HG02759 (cell line): ENCODE measurements at regions not wholly inside any gene's neighbourhood (a gene's known extent, or its start where the extent isn't known, plus 50 kb on each side); places are given as distances from the start of the nearest gene placed in this dataset.
"Not testable (repeated sequence)": the region's sequence is repeated elsewhere in the genome, so short reads cannot be mapped to it uniquely, and the experiment has no call there.

Experiments used
- ATAC-seq: cut with Tn5 transposase; IDR thresholded peaks from one replicate; pipeline ENCODE4 v1.9.1; 2021; ENCODE audit warnings: mild to moderate bottlenecking, moderate library complexity; ENCODE audit not compliant: unreplicated experiment

GRCh38 chr11:90286640-90287039 is 63.8 kb upstream of the CHORDC1 start:
- ATAC-seq = no peak

DNA sequence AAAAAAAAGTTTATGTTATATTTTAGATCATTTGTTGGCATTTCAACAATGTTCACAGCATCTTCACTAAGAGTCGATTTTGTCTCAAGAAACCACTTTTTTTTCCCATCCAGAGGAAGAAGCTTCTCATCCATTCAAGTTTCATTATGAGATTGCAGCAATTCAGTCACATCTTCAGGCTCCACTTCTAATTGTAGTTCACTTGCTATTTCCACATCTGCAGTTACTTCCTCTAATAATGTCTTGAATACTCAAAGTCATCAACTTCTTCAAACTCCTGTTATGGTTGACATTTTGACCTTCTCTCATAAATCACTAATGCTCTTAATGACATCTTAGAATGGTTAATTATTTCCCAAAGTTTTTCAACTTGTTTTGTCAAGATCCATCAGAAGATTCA is 61.3 kb upstream of the CHORDC1 start:
- ATAC-seq = no peak

DNA sequence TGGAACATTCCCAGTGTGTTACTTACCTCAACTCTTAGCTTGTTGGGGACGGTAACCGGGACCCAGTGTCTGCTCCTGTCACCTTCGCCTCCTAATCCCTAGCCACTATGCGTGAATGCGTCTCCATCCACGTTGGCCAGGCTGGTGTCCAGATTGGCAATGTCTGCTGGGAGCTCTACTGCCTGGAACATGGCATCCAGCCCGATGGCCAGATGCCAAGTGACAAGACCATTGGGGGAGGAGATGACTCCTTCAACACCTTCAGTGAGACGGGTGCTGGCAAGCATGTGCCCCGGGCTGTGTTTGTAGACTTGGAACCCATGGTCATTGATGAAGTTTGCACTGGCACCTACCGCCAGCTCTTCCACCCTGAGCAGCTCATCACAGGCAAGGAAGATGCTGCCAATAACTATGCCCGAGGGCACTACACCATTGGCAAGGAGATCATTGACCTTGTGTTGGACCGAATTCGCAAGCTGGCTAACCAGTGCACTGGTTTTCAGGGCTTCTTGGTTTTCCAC is 59.8 kb upstream of the CHORDC1 start:
- not testable (repeated sequence) for ATAC-seq

GRCh38 chr11:90274362-90274761 is 51.5 kb upstream of the CHORDC1 start:
- no peak for ATAC-seq
